Panc1 (cell line): ENCODE measurements at regions not wholly inside any gene's neighbourhood (a gene's known extent, or its start where the extent isn't known, plus 50 kb on each side); places are given as distances from the start of the nearest gene placed in this dataset.

ENCODE experiments used
- ATAC-seq: fragments of 200-7000 bp; cut with Tn5 transposase; 2 replicates; pipeline ENCODE4 v1.9.1; 2020; ENCODE audit warnings: mild to moderate bottlenecking, moderate library complexity
- BruUV-seq: library from RNA; stranded (reverse); fragments of 400-500 nt; replicated peaks from 2 replicates; lab custom pipeline; 2021; lab: Mats Ljungman, UMichigan
- CTCF ChIA-PET: fragments of 300-600 bp; sonication (Branson Sonifier 250); formaldehyde crosslinking; loops from one replicate; lab custom pipeline; 2022; ENCODE audit warnings: antibody characterized with exemption; lab: Charles Lee
- POLR2A ChIA-PET: fragments of 300-600 bp; sonication (Branson Sonifier 250); formaldehyde crosslinking; loops from one replicate; lab custom pipeline; 2022; ENCODE audit warnings: antibody characterized with exemption; lab: Charles Lee
- DNase-seq: peaks from one replicate; pipeline ENCODE4 v3.0.0-alpha.2; 2010; ENCODE audit warnings: low read depth, low spot score
- H3K27ac ChIP-seq: 2 replicates; pipeline ENCODE4 v1.5.1; 2011; ENCODE audit warnings: mild to moderate bottlenecking, low read length, inconsistent platforms
- H3K27me3 ChIP-seq: fragments of 200-500 bp; sonication (Bioruptor generic); 2 replicates; pipeline ENCODE4 v1.6.0; 2014; ENCODE audit warnings: low read length, inconsistent platforms; ENCODE audit not compliant: control insufficient read depth, insufficient read depth
- H3K36me3 ChIP-seq: fragments of 200-500 bp; sonication (Bioruptor generic); 2 replicates; pipeline ENCODE4 v1.5.1; 2014; ENCODE audit warnings: inconsistent platforms, mild to moderate bottlenecking, low read length, moderate library complexity; ENCODE audit not compliant: control insufficient read depth, insufficient read depth
- H3K4me1 ChIP-seq: 2 replicates; pipeline ENCODE4 v1.5.1; 2011; ENCODE audit warnings: inconsistent platforms, mild to moderate bottlenecking, low read length, moderate library complexity; ENCODE audit not compliant: control insufficient read depth, insufficient read depth
- H3K4me3 ChIP-seq, 2 experiments: 2 replicates each; pipeline ENCODE4 v1.5.1; 2011 to 2012; ENCODE audit warnings: low read depth in 2 of 2, low read length in 2 of 2, mild to moderate bottlenecking in 2 of 2, inconsistent platforms in 1 of 2, moderate library complexity in 1 of 2
- H3K9me3 ChIP-seq: fragments of 200-500 bp; sonication (Bioruptor generic); 2 replicates; pipeline ENCODE4 v1.5.1; 2014; ENCODE audit warnings: low read depth, mild to moderate bottlenecking, inconsistent platforms, low read length, moderate library complexity; ENCODE audit not compliant: control insufficient read depth, insufficient read depth
- CTCF ChIP-seq: fragments of 450-650 bp; IDR thresholded peaks from 2 replicates; pipeline ENCODE4 v1.5.1; 2017; ENCODE audit warnings: mild to moderate bottlenecking
- POLR2AphosphoS5 ChIP-seq: IDR thresholded peaks from 2 replicates; pipeline ENCODE4 v1.6.1; 2012; ENCODE audit warnings: mild to moderate bottlenecking, low read depth, low read length, moderate library complexity
- SIN3A ChIP-seq: IDR thresholded peaks from 2 replicates; pipeline ENCODE4 v1.6.1; 2012; ENCODE audit warnings: low read depth, mild to moderate bottlenecking, low read length, moderate library complexity, borderline replicate concordance; ENCODE audit not compliant: insufficient read depth
- TCF7L2 ChIP-seq: IDR thresholded peaks from 2 replicates; pipeline ENCODE4 v1.6.1; 2011; ENCODE audit warnings: mild to moderate bottlenecking, low read depth, low read length, inconsistent platforms
- in situ Hi-C: cut with HindIII; loops from 2 replicates; pipeline ENCODE4 v1.10.0; 2016; ENCODE audit warnings: low sequenced_read_pairs, low pct_unique_long_range_greater_than_20kb
- intact Hi-C: fragments of 100-400 bp; cut with micrococcal nuclease; formaldehyde crosslinking; loops from one replicate; pipeline ENCODE4 v1.10.0; 2022; ENCODE audit not compliant: unreplicated experiment
- TF ChIP-seq, protein P1 (sequence below), 2 experiments: IDR thresholded peaks; 2 replicates each; pipeline ENCODE4 v1.6.1; 2011 to 2012; ENCODE audit warnings: low read depth in 2 of 2, control low read depth in 1 of 2, low read length in 1 of 2, mild to moderate bottlenecking in 1 of 2, moderate library complexity in 1 of 2; ENCODE audit not compliant: insufficient read depth in 1 of 2

DNA sequence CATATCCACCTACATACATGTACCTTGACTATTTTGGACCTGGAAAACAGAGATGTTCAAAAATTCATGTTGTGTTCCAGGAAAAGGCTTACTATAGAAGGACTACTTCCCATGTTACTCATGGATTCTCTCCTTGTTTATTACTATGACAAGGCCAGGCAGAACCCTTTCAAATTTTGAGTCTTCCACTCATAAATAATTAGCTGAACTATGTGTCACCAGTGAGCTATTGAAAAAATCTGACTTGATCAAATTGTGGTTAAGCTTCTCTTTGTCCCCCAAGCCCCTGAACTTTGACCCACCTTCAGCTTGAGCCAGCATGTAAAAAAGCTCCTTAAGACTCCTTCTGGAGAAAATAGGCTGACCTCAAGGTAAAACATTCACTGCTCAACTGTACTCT lies 1142.8 kb upstream of the EYS start:
- ATAC-seq: no peak
- no TSS peak for BruUV-seq
- Histone ChIP-seq H3K27me3 (no peaks in the 10 kb centered on the region), H3K9me3 (no peaks in the 10 kb centered on the region), H3K4me3 (no peak overlapping the region), H3K4me1 (no peaks in the 10 kb centered on the region), H3K27ac (no peak overlapping the region), H3K36me3 (no peaks in the 10 kb centered on the region)
- no peak for DNase-seq
- in situ Hi-C loops: no loop called here
- intact Hi-C loops: no loop called here
- ChIA-PET CTCF (no interaction called here), POLR2A (interaction anchor here (0.6 kb wide), 1 partner anchor 745 kb away, joined by 7 read pairs; no protein-coding TSS in a partner anchor)
- no peak for TF ChIP-seq POLR2AphosphoS5
- no peak for TF ChIP-seq CTCF
- TF ChIP-seq, protein P1, sequence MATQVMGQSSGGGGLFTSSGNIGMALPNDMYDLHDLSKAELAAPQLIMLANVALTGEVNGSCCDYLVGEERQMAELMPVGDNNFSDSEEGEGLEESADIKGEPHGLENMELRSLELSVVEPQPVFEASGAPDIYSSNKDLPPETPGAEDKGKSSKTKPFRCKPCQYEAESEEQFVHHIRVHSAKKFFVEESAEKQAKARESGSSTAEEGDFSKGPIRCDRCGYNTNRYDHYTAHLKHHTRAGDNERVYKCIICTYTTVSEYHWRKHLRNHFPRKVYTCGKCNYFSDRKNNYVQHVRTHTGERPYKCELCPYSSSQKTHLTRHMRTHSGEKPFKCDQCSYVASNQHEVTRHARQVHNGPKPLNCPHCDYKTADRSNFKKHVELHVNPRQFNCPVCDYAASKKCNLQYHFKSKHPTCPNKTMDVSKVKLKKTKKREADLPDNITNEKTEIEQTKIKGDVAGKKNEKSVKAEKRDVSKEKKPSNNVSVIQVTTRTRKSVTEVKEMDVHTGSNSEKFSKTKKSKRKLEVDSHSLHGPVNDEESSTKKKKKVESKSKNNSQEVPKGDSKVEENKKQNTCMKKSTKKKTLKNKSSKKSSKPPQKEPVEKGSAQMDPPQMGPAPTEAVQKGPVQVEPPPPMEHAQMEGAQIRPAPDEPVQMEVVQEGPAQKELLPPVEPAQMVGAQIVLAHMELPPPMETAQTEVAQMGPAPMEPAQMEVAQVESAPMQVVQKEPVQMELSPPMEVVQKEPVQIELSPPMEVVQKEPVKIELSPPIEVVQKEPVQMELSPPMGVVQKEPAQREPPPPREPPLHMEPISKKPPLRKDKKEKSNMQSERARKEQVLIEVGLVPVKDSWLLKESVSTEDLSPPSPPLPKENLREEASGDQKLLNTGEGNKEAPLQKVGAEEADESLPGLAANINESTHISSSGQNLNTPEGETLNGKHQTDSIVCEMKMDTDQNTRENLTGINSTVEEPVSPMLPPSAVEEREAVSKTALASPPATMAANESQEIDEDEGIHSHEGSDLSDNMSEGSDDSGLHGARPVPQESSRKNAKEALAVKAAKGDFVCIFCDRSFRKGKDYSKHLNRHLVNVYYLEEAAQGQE (IDR thresholded peaks at IDR 0.05; ENCODE audit: insufficient read depth in 1 of 2, low read depth in 2 of 2, low read length in 1 of 2): no peak
- no peak for TF ChIP-seq SIN3A
- TF ChIP-seq TCF7L2: no peak

DNA sequence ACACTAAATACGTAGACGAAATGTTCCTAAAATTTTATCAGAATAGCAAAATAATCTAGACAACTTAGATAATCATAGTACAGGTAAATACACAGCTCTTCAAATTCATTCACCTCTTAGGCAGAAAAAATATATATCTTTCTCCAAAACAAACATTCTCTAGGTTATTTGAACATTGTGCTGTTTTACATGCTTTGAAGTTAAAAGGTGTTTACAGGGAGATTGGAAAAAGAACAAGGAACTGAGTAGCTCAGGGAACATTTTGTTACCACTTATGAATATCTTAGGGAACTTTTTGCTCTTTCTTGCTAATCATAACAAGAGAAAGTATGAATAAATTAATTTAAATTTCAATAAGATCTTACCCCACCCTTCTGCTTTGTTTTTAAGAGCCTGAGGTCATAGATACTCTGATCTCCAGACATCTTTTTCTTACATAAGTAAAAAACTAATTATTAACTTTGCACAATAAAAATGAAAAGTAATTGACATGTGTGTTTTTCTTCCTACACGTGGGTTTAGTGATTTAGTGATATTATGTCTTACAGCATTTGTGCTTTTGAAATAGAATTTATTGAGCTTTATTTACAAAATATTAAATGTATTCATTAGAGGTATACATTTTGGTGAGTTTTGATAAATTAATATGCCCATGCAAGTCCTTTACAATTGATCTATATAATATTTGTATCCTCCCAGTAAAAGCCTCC lies 1141.4 kb upstream of the EYS start:
- DNase-seq (no peak), ATAC-seq (no peak)
- ChIA-PET POLR2A (no interaction called here), CTCF (no interaction called here)
- in situ Hi-C loops: no loop called here
- no peaks in the 10 kb centered on the region for H3K36me3 ChIP-seq
- H3K4me1 ChIP-seq: no peaks in the 10 kb centered on the region
- intact Hi-C loops: no loop called here
- no TSS peak for BruUV-seq
- no peaks in the 10 kb centered on the region for H3K9me3 ChIP-seq
- H3K4me3 ChIP-seq: no peak overlapping the region
- TF ChIP-seq CTCF: no peak
- TF ChIP-seq, protein P1 (IDR thresholded peaks at IDR 0.05; ENCODE audit: insufficient read depth in 1 of 2, low read depth in 2 of 2, low read length in 1 of 2): no peak
- no peak for TF ChIP-seq SIN3A
- no peak for TF ChIP-seq POLR2AphosphoS5
- no peak for TF ChIP-seq TCF7L2
- no peak overlapping the region for H3K27ac ChIP-seq
- no peaks in the 10 kb centered on the region for H3K27me3 ChIP-seq
